ENCODE measurements at regions not wholly inside any gene's neighbourhood (a gene's known extent, or its start where the extent isn't known, plus 50 kb on each side); places are given as distances from the start of the nearest gene placed in this dataset.

DNA sequence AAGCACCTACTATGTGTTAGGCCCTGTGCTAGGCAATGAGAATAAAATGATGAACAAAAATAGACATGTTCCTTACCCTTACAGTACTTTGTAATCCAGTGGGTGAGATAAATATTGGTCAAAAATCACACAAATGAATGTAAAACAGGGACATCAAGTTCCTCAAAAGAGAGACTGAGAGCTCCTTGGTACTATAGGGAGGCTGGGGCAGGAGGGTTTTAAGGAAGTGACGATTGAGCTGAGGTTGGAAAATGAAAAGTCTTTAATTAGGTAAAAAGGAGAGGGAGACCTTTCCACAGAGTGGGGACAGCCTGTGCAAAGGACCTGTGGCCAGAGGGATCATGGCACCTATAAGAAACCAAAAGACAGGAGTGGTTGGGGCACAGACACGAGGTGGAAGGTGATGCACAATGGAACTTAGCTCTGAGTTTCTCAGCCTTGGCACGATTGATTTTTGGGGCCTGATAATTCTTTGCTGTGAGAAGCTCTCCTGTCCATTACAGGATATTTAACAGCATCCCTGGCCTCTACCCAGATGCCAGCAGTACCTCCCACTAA is 140.3 kb downstream of the CEP57L1 start:
- TF ChIP-seq, protein P1, sequence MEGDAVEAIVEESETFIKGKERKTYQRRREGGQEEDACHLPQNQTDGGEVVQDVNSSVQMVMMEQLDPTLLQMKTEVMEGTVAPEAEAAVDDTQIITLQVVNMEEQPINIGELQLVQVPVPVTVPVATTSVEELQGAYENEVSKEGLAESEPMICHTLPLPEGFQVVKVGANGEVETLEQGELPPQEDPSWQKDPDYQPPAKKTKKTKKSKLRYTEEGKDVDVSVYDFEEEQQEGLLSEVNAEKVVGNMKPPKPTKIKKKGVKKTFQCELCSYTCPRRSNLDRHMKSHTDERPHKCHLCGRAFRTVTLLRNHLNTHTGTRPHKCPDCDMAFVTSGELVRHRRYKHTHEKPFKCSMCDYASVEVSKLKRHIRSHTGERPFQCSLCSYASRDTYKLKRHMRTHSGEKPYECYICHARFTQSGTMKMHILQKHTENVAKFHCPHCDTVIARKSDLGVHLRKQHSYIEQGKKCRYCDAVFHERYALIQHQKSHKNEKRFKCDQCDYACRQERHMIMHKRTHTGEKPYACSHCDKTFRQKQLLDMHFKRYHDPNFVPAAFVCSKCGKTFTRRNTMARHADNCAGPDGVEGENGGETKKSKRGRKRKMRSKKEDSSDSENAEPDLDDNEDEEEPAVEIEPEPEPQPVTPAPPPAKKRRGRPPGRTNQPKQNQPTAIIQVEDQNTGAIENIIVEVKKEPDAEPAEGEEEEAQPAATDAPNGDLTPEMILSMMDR (IDR thresholded peaks at IDR 0.05), result no peak
- TF ChIP-seq POLR2A (IDR thresholded peaks at IDR 0.05), result no peak
